ENCODE measurements at regions not wholly inside any gene's neighbourhood (a gene's known extent, or its start where the extent isn't known, plus 50 kb on each side); places are given as distances from the start of the nearest gene placed in this dataset.

GRCh38 chr6:126608681-126609080 is 268.8 kb downstream of the CENPW start:
- DNase-seq = no peak

DNA sequence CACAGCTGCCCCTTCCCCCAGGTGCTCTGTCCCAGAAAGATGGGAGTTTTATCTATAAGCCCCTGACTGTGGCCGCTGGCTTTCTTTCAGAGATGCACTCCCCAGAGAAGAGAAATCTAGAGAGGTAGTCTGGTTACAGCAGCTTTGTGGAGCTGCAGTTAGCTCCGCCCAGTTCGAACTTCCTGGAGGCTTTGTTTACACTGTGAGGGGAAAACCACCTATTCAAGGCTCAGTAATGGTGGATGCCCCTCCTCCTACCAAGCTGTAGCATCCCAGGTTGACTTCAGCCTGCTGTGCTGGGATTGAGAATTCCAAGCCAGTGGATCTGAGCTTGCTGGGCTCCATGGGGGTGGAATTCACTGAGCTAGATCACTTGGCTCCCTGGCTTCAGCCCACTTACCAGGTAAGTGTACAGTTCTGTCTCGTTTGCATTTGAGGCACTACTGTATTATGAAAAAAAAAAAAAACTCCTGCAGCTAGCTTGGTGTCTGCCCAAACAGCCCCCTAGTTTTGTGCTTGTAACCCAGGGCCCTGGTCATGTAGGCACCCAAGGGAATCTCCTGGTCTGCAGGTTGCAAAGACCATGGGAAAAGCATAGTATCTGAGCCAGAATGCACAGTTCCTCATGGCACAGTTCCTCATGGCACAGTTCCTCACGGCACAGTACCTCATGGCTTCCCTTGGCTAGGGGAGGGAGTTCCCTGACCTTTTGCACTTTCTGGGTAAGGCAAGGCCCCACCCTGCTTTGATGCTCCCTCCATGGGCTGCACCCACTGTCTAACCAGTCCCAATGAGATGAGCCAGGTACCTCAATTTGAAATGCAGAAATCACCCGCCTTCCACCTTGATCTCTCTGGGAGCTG is 275.0 kb downstream of the CENPW start:
- DNase-seq = no peak

- DNase-seq = no peak
Observed at GRCh38 chr6:126616866-126617265, 277.0 kb downstream of the CENPW start.

DNA sequence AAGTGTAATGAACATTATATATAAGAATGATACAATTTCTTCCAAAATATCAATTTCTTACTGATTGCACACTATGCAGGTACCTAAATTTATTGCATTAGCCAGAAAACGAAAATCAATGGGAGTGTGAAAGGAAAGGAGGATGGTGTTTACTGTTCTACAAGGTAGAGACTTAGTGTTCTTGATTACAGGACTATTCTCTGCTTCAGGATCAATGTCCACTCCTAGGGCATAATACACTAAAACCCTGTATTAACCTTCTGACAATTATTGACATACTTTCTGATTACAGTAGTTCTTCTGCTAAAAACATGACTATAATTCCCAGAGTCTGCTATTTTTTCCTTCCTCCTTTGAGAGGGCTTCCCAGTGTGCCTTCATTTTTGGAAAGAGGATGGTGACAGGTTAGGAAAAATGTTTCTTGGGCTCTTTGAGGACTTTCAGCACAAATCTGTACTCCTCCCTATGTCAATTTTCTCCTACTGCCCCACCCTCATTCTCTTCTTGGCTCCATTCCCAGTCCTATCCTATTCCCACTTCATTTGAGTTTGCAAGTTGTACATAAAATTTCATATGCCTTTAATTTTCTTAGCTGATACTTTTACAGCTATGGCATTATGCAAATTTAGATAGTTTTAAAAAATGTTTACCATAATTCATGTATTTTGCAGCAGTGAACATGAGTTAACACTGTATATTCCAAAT is 278.9 kb downstream of the CENPW start:
- DNase-seq = no peak

DNA sequence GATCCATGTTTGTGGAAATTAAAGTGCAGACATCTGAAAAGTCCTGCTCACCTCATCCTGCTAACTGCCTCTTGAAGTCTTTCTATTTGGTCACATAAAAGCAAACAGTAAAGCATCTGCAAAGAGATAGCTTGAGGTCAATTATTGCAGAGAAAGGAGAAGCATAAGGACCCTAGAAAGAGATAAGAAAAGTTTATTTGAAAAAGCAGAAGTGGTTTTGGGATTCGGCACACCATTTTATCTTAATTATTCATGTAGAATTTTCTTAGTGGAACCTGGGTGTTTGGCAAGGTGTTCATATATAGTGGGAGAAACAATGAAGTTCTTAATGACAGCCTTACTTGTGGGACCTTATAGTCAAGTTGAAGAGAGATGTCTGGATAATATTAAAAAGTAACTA is 280.8 kb downstream of the CENPW start:
- no peak for DNase-seq

DNA sequence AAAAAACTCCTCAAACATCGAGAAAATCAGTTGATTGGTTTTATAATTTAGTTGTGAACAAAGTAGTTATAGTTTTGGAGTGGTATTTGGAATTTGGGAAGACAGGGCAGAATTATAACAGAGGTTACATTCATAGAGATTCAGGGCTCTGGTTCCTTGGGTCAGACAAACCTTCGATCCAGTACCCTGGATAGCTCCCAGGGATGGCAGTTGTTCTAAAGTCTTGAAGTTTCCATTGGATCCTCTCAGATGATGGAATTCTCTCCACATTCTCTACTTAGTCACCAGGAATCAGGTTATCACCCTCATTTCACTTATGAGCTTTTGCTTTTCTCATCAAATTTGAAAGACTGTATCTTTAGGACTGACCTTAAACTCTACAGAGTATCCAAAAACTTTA is 285.1 kb downstream of the CENPW start:
- no peak for DNase-seq

GRCh38 chr6:126628125-126628524 is 288.2 kb downstream of the CENPW start:
- no peak for DNase-seq

DNA sequence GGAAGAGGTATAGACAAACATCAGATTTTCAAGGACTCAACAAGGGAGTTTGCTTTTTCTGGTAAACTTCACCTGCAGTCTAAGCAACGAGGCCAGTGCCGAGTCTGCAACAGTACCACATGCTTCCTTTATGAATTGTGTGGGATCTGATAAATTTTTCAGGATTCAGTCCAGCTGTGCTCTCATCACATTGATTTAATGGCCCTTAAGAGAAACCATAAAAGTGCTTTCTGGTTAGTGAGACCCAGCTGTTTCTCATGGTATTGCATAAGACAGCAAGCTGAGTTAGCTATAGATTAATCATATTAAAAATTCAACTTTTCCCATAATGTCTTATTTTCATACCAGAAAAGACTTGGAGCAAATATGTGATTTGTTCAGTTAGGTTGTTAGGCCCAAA is 291.4 kb downstream of the CENPW start:
- DNase-seq = no peak

DNA sequence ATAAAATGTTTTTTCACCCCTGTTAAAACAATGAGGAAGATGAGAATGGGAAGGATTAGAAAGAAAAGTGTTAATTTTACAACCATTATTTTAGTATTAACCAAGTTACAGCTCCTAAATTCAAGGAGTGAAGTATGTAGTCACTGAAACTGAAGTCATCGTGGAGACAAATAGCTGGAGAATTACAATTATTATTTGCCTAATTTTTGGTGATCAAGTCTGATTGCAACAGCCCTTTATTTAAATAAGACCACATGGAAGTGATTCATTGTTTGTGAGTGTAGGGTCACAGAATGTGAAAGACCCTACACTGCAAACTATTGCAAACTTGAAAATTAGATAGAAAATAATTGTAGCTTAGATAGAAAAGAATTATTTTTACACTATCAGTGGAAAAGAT is 292.4 kb downstream of the CENPW start:
- DNase-seq = no peak

DNA sequence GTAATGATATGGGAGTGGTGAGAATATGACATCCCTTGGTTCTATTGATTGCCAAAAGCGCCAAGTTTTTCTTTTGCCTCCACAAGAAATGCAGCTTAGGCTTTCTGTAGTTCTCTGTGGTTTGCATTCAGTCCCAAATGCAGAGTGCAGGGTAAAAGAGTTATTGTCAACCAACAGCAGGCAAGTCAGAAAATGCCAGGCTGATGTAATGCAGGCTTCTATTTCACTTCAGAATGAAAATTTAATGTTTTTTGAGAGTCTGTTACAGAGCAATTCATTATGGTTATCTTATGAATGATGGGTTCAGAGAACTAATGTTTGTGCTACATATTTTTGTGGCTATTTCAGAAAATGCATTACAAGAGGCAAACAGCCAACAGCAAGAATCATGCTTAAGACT is 293.5 kb downstream of the CENPW start:
- DNase-seq = no peak

GRCh38 chr6:126640356-126640755 is 300.4 kb downstream of the CENPW start:
- no peak for DNase-seq

GRCh38 chr6:126640921-126641320 is 301.0 kb downstream of the CENPW start:
- no peak for DNase-seq

- no peak for DNase-seq
Observed at GRCh38 chr6:126641641-126642040, 301.7 kb downstream of the CENPW start.

DNA sequence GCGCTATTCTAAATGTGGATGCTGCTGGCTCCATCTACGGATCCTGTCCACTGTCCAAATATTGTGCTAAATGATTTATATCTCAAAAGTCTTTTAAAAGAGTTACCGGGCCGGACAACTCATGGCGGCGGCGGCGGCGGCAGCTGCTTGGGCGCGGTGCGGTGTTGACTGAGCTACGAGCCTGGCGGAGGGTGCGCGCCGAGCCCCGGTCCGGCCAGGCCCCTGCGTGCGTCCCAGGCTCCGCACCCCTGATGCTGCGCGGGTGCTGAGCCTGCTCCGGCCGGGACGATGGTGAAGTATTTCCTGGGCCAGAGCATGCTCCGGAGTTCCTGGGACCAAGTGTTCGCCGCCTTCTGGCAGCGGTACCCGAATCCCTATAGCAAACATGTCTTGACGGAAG is 303.4 kb downstream of the CENPW start:
- no peak for DNase-seq

DNA sequence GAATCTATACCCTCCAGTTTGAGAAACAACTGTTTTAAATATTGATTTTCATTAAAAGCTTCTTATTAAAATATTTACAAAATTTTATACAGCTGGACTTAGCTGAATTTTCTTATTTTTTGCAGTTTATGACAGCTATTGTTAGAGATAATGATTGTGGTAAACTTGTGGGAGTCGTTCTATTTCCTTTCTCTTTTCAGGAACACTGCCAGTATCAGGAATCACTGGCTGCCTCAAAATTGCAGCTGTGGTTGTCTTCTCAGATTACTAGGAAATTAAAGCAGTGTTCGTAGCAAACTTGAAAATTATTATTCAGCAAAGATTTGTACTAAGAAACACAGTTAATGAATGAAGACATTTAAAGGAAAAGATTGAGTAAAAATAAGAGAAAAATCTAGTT is 311.0 kb downstream of the CENPW start:
- DNase-seq = no peak

DNA sequence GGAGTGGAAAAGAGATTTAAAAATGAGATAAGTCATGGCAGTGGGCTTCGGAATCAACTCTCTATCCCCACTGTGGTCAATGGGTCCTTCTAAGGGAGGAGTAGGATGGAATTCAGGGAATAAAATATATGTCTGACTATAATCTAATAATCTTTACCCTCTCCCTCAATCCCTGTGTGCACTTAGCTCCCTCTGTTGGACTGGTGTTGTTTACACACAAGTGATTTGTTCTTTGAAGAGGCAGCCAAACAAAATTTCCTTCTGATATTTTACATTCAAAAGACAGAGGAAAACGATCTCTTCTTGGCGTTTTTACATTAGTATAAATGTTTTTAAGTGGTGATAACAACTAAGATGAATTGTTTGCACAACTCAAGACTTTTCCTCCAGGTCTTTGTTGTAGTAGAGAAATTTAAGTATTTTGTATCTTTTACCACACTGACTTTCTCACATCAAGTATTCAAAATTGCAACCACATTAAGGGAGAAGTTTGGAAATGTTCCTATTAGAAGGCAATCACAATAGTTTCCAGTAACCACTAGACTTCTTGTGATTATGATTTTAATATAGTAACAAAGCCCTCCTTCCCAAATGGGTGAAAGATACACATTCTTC is 317.8 kb downstream of the CENPW start:
- no peak for DNase-seq

DNA sequence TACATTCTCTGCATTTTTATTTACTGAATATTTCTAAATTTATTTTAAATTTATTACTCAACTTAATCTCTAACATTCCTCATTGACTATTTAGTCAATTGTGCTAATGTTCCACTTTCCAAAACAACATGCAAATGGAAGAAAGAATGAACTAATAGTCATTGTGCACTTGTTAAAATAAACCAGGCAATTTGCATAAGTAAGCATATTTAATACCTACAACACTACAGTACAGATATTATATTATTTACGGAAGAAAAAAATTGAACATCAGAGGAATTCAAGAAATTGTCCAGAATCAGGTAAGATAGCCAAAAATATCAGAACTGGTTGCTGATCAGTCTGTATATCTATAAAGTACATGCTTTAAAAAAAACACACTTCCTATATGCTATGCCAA is 320.5 kb downstream of the CENPW start:
- no peak for DNase-seq

DNA sequence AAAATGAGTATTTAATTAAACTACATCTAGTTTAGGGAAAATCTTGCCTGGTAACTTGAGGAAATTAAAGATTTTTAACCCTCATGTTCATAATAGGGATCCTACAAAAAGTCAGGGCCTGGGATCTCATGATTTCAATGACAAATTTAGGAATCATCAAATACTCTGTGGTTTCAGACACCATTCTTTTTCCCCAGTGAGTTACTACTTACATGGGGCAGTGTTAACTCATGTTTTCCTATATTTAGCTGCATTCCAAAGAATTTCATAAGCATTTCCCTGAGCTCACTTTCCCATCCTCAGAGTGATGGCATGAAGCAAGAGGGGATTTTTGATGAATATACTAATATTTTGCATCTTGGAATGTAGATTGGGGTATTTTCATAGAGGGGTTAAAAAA is 321.7 kb downstream of the CENPW start:
- no peak for DNase-seq

DNA sequence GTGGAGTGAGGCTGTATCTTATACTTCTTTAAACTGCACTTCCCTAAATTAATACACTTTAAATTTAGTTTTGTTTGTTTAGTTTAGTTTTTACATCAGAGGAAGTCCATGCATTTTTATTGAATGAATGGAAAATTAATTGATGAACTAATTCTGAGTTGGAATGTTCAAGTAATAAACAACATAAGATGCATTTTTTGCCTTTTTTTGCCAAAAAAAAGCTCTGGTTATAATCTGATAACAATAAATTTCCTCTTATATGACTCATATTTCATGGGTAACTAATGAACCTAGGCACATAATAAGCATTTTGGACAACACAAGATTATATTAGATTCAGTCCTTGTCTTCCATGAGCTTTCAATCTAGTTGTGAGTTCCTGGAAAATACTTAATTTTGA is 323.1 kb downstream of the CENPW start:
- no peak for DNase-seq

DNA sequence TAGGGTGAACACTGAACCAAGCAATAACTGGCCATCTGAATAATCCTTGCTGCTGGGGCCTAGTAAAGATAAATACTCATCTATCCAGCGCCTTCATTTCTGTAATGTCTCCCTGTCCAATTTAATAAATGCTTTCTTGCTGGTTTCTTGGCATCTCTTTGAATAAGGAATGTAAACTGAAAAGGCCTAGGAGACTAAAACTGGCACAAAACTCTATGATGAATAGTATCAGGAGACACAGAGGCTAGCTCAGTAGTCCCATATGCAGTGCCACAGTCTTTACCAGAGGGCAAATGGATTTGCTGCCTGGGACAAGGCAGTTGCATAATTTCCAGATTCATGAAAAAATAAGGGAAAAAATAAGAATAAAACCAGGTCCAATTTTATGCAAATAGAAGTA is 324.4 kb downstream of the CENPW start:
- DNase-seq = no peak

GRCh38 chr6:126665551-126665950 is 325.6 kb downstream of the CENPW start:
- no peak for DNase-seq

GRCh38 chr6:126667071-126667470 is 327.2 kb downstream of the CENPW start:
- no peak for DNase-seq

- no peak for DNase-seq
Observed at GRCh38 chr6:126667728-126668127, 327.8 kb downstream of the CENPW start.

DNA sequence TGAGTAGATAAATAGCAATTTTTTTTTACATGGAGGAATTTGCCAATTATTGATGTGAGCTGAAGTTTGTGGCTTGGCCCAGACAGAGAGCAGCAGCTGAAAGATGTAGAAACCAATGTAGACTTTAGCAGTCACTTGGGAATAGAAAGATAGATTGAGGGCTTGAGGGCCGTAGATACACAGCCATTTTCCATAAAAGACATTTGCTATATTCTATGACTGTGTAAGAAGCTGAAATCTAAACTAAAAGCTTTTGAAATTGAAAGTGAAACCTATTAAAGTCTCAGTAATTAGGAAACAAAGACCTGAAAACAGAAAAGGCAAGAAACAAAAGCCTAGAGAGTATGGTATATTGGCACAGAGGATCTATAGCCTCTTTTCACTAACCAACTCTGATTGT is 332.7 kb downstream of the CENPW start:
- no peak for DNase-seq
